ENCODE measurements at regions not wholly inside any gene's neighbourhood (a gene's known extent, or its start where the extent isn't known, plus 50 kb on each side); places are given as distances from the start of the nearest gene placed in this dataset.
"Not testable (repeated sequence)": the region's sequence is repeated elsewhere in the genome, so short reads cannot be mapped to it uniquely, and the experiment has no call there.

DNA sequence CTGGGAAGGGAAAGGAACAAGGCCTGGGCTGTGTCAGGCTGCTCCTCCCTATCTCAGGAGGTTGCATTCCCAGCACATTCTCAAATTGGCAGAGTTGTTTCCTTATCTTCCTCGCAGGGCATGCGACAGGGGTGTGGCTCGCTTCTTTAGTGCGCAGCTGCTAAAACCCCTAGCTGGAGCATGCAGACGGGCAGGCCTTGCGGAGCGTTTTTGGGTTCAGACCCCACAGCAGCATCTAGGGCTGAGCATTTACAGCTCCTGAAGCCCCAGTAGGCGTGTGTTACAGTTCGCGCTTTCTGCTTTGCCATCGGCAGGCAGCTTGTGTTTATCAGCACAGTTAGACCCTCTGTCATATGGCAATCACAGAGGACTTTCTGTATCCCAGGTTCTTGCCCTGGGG, 392.4 kb downstream of the TECRL start:
- no peak for ATAC-seq
- DNase-seq (ENCODE audit: low spot score) = no peak

- no peak for DNase-seq (ENCODE audit: low spot score)
- ATAC-seq = no peak
Observed at GRCh38 chr4:64014647-64015046, 394.6 kb downstream of the TECRL start.

DNA sequence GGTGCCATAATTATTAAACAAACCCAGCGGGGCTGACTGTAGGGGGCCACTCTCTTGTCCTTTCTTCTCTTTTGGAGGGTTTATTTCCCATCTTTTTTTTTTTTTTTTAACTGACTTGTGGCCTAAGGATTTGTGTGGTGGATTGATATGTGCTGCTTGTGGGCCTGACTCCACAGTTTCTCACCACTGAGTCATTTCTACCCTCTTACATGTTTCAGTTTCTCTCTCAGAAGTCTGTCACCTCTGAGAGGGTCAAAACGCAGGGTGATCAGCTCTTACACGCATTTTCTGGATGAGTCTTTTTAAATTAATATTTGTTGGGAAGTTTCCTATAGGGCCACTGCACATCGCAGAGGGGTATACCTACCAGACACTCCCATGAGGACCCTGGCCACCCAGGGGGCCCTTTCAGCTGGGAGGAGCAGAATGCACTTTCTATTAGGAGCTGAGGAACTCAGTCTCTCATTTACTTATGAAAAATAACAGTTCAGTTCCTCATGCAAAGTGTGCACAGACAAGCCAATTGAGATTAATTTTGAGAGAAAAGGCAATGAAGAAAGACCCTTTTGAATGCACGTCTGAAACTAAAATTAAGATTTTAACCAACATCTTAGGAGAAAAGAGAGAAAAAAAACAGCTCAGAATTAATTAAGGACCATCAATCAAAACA, 407.9 kb downstream of the TECRL start:
- DNase-seq (ENCODE audit: low spot score) (no peak), ATAC-seq (no peak)

DNA sequence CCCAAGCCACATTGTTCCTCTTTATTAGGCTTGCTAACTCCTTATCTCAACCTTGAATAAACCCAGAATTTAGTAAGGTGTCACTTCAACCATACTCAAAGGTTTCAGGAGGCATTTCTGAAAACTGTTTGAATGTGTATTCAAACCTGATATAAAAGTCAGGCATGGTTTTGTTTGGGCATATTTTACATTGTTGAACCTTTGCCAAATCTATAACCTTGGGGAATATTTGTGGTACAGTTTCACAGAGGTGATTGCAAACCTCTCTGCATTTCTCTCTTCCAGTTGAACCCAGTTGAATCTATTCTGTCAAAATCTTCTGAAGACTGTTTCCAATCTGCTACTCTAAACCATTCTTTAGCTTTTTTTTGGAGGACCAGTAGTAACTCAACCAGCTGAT, 409.0 kb downstream of the TECRL start:
- ATAC-seq (no peak), DNase-seq (ENCODE audit: low spot score) (no peak)

DNA sequence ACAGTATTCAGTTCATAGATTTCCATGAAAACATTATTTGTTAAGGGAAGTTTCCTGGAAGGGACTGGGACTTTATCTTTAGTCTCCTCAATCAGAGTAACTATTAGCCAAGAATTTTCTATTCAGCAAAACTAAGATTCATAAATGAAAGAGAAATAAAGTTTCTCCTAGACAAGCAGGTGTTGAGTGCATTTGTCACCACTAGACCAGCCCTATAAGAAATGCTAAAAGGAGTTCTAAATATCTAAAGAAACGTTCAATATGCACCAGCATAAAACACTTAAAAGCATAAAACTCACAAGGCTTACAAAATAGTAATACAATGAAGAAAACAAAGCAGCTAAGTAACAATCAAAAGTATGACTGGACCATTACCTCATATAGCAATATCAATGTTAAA, 423.0 kb downstream of the TECRL start:
- no peak for ATAC-seq
- DNase-seq (ENCODE audit: low spot score) = no peak

GRCh38 chr4:63983224-63983623, 426.0 kb downstream of the TECRL start:
- ATAC-seq (no peak), DNase-seq (ENCODE audit: low spot score) (no peak)

DNA sequence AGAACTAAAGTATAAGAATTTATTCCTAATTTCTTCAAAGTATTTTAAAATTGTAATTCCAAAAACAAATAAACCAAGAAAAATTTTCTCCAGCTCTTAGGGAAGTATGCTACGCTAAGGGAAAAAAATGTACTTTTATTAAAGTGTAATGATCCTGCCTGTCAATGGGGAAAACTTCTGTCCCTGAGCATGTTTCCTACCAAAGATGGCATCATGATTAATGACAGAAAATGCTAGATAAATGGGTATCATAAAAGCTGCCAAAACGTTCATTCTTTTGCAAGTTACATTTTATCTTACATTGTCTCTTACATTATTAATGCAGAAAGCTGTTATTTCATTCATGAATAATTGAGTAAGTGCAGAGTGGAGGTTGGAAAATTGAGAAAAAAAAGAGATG, 443.4 kb downstream of the TECRL start:
- DNase-seq (ENCODE audit: low spot score) = no peak
- no peak for ATAC-seq

- not testable (repeated sequence) for DNase-seq (ENCODE audit: low spot score); ATAC-seq
Observed at GRCh38 chr4:63942706-63943286, 466.5 kb downstream of the TECRL start.

GRCh38 chr4:63937961-63938360, 471.3 kb downstream of the TECRL start:
- ATAC-seq (no peak), DNase-seq (ENCODE audit: low spot score) (no peak)

GRCh38 chr4:63922146-63922545, 487.1 kb downstream of the TECRL start:
- DNase-seq (ENCODE audit: low spot score) (no peak), ATAC-seq (no peak)

- ATAC-seq = no peak
- no peak for DNase-seq (ENCODE audit: low spot score)
Observed at GRCh38 chr4:63921561-63921960, 487.7 kb downstream of the TECRL start.

- ATAC-seq (no peak), DNase-seq (ENCODE audit: low spot score) (no peak)
Observed at GRCh38 chr4:63919636-63920365, 489.4 kb downstream of the TECRL start.

GRCh38 chr4:63906660-63907183, 502.5 kb downstream of the TECRL start:
- ATAC-seq = no peak
- DNase-seq (ENCODE audit: low spot score) = no peak

DNA sequence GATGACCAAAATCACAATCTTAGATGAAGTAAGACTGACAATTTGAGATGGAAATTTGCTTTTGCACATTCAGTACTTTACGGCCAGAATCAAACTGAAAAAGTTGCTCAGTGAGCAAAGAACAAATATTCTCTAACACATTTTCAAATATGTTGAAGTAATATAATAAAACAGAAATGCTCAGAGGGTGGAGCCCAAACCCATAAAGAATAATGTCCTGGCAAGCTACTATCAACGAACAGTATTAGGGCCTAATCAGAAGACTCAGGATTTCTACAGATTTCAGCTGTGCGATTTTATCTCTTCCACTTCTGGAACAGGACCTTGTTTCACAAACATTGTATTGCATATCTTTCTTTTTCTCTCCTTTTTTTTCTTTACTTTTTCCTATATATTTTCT, 505.0 kb downstream of the TECRL start:
- ATAC-seq (no peak), DNase-seq (ENCODE audit: low spot score) (no peak)

DNA sequence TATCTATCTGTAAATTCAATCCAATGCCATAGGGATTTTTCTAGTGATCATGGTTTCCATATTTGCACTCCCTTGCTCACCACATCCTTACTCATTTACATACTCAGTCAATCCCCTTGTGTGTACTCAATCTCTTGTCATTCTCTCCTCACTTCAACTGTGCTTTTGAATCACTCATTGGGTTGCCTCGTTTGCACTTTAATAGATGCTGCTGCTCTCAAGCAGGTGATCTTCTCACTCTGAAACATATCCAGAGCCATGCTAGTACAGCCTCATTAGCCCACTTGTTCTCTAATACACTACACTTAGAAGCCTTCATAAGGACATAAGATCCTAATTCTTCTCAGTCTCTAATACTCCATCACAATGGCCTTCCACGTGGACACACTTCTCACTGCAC, 507.9 kb downstream of the TECRL start:
- DNase-seq (ENCODE audit: low spot score) = no peak
- ATAC-seq = no peak

- DNase-seq (ENCODE audit: low spot score) (no peak), ATAC-seq (no peak)
Observed at GRCh38 chr4:63898961-63899360, 510.3 kb downstream of the TECRL start.

DNA sequence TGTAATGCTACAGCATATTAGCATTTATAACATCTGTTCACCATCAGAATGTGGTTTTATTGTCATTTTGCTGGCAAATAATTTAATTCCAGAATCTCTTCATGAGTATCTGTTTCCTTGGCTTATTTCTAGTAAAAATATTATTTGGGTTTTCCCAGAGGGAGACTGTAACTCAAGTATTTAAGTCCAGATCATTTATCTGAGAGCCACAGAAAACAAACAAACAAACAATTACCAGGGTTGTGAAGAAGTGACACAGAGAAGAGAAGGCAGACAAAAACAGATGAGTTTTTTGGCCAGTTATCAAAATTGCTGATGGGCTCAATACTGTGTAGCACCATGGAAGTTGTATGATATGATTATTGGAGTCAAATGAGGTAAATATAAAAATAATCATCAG, 515.1 kb downstream of the TECRL start:
- no peak for ATAC-seq
- DNase-seq (ENCODE audit: low spot score) = no peak

DNA sequence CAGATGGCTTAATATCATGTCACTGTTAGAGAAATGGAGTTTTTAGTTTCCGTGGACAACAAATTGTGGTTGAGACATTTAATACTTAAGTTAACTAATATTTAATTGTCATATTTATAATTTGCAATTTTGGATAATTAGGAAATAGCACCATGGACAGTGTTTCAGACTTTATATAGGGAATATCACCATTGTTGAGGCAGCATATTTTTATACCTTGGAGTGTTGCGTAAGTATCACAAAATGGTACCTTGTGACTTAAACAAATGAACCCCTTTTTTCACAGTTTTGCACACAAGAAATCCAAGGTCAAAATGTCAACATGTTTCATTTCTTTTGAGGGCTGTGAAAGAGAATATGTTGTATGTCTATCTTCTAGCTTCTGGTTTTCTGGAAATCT, 539.9 kb downstream of the TECRL start:
- ATAC-seq = no peak
- DNase-seq (ENCODE audit: low spot score) = no peak

DNA sequence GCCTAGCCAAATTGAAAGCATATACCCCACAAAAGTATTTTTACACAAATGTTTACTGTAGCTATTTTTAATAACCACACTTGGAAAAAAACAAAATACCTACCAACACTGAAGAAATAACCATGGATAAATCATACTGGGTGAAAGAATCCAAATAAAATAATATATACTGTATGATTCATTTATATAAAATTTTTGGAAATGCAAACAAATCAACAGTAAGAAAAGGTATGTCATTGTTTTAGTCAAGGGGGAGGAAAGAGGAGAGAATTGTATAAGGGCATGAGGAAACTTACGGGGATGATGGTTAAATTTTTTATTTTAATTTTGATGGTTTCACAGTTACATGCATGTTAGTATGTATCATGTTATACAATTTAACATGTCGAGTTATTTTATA, 557.8 kb downstream of the TECRL start:
- DNase-seq (ENCODE audit: low spot score) (no peak), ATAC-seq (no peak)

GRCh38 chr4:63841266-63841665, 568.0 kb downstream of the TECRL start:
- DNase-seq (ENCODE audit: low spot score) (no peak), ATAC-seq (no peak)

GRCh38 chr4:63831590-63832155, 577.6 kb downstream of the TECRL start:
- no peak for ATAC-seq
- no peak for DNase-seq (ENCODE audit: low spot score)

Data from left lobe of liver (tissue), 2 donors.